BJ (cell line): ENCODE measurements at regions not wholly inside any gene's neighbourhood (a gene's known extent, or its start where the extent isn't known, plus 50 kb on each side); places are given as distances from the start of the nearest gene placed in this dataset.

Source experiments
- CTCF ChIA-PET: fragments of 350-600 bp; formaldehyde crosslinking; extraction: SDS; loops from one replicate; lab custom pipeline; 2021; ENCODE audit warnings: antibody characterized with exemption, inconsistent platforms; lab: Yijun Ruan, JAX
- POLR2A ChIA-PET: fragments of 300-600 bp; sonication (Branson Sonifier 250); formaldehyde crosslinking; extraction: SDS; loops from one replicate; lab custom pipeline; 2021; ENCODE audit warnings: antibody characterized with exemption; lab: Charles Lee
- DNase-seq: peaks from one replicate; pipeline ENCODE4 v3.0.0-alpha.2; 2011; ENCODE audit warnings: low read depth
- H3K27me3 ChIP-seq: 2 replicates; pipeline ENCODE4 v1.6.0; 2011; ENCODE audit warnings: low read length; ENCODE audit not compliant: control insufficient read depth, insufficient read depth
- H3K36me3 ChIP-seq: 2 replicates; pipeline ENCODE4 v1.5.1; 2011; ENCODE audit warnings: low read length; ENCODE audit not compliant: control insufficient read depth, insufficient read depth
- H3K4me3 ChIP-seq: 2 replicates; pipeline ENCODE4 v1.5.1; 2011; ENCODE audit warnings: low read depth, mild to moderate bottlenecking, control low read depth, low read length
- TF ChIP-seq, protein P1 (sequence below): IDR thresholded peaks from 2 replicates; pipeline ENCODE4 v1.5.1; 2011; ENCODE audit warnings: low read depth, mild to moderate bottlenecking, control low read depth, inconsistent platforms, low read length, moderate library complexity; ENCODE audit not compliant: insufficient read depth

DNA sequence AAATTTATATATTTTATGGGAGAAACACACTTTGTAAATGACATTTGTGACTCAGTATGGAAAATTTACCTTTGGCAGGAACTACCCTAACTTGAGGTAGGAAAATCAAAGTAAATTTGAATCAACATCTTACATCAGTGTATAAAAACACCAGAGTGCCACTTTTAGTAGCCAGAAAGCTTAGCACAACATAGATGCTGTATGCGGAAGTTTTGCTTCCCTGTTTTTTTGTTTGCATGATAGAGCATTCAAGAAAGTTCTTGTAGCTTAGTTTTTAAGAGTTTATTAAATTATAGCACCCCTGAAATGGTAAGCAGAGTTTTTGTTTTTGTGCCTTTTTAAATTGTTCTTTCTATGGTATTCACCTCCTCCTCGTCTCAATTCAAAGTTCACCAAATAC is 120.8 kb upstream of the RAP2B start:
- CTCF ChIA-PET = interaction anchor here (1.5 kb wide), 1 partner anchor 253 kb away, joined by 3 read pairs; no protein-coding TSS in a partner anchor
- Histone ChIP-seq H3K4me3 (no peak overlapping the region), H3K27me3 (no peaks in the 10 kb centered on the region), H3K36me3 (no peaks in the 10 kb centered on the region)
- TF ChIP-seq, protein P1, sequence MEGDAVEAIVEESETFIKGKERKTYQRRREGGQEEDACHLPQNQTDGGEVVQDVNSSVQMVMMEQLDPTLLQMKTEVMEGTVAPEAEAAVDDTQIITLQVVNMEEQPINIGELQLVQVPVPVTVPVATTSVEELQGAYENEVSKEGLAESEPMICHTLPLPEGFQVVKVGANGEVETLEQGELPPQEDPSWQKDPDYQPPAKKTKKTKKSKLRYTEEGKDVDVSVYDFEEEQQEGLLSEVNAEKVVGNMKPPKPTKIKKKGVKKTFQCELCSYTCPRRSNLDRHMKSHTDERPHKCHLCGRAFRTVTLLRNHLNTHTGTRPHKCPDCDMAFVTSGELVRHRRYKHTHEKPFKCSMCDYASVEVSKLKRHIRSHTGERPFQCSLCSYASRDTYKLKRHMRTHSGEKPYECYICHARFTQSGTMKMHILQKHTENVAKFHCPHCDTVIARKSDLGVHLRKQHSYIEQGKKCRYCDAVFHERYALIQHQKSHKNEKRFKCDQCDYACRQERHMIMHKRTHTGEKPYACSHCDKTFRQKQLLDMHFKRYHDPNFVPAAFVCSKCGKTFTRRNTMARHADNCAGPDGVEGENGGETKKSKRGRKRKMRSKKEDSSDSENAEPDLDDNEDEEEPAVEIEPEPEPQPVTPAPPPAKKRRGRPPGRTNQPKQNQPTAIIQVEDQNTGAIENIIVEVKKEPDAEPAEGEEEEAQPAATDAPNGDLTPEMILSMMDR = no peak
- POLR2A ChIA-PET = no interaction called here
- no peak for DNase-seq

DNA sequence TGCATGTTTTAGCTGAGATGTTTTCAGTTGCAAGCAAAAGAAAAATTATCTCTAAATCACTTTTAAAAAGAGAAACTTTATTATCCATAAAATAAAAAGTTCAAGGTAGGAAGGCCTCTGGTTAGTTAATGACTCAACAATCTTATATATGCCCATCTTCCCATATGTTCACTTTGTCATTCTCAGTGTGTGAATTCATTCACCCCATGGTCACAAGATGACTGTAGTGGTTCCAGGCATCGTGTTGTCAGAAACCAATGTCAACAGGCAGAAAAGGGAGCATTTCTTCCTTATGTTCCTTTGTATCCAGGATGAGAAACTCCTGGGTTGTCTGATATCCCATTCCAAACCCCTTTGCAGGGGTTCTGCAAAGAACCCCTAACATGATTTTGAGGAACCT is 119.9 kb upstream of the RAP2B start:
- no peaks in the 10 kb centered on the region for H3K27me3 ChIP-seq
- no peak for DNase-seq
- TF ChIP-seq, protein P1 = no peak
- no peaks in the 10 kb centered on the region for H3K36me3 ChIP-seq
- ChIA-PET POLR2A (interaction anchor here (1.5 kb wide), 1 partner anchor 119 kb away, joined by 5 read pairs; no protein-coding TSS in a partner anchor), CTCF (interaction anchor here (0.6 to 2.1 kb wide), 7 partner anchors 8 to 726 kb away, joined by 3 to 10 read pairs (median 4); no protein-coding TSS in a partner anchor)
- H3K4me3 ChIP-seq = no peak overlapping the region

DNA sequence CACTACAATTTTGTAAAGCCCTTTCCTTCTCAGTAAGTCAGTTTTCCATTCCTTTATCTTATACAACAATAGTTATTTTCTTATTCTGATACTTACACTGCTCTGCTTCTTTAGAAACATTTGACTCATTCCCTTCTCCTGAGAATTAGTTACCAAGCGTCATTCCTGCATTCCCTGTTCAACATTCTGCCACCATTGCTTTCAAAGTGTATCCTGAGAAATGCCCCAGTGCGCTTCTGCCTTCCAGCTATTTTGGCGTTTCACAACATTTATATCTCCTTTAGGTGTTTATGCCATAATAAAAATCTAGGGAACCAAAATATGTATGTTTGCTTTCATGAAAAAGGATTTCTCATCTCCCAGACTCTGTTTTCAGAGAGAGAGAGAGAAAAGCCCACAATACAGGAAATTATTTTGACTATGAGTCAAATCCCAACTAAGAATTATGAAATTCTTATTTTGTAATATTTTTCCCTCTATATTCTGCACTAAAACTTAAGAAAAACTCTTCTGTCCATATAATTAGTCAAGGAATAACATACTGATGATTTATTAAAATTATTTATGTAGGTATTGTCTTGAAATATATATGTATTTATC is 118.2 kb upstream of the RAP2B start:
- no peak for DNase-seq
- Histone ChIP-seq H3K27me3 (no peaks in the 10 kb centered on the region), H3K36me3 (no peaks in the 10 kb centered on the region), H3K4me3 (no peak overlapping the region)
- ChIA-PET CTCF (interaction anchor here (0.6 to 1.7 kb wide), 11 partner anchors 8 to 551 kb away, joined by 3 to 12 read pairs (median 3); partner anchors contain the start of gene RAP2B), POLR2A (interaction anchor here (1.5 kb wide), 1 partner anchor 117 kb away, joined by 5 read pairs; no protein-coding TSS in a partner anchor)
- TF ChIP-seq, protein P1 = no peak

DNA sequence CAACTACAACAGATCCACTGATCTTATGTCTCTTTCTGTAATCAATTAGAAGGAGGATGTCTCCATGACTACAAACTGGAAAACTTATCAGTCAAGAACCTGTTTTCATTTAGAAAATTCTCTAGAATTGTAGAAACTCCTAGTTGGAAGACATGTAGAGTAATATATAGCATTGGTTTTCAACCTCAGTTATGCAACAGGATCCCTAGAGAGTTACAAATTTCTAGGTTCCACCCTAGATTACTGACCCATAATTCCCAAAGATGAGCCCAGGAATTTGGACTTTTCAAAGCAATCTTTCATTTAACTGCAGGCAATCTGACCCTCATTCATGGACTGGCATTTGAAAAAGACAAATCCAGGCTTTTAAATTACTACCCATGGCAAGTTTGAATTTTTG is 116.9 kb upstream of the RAP2B start:
- no peaks in the 10 kb centered on the region for H3K36me3 ChIP-seq
- H3K27me3 ChIP-seq = no peaks in the 10 kb centered on the region
- no peak for DNase-seq
- POLR2A ChIA-PET = no interaction called here
- TF ChIP-seq, protein P1 = no peak
- H3K4me3 ChIP-seq = no peak overlapping the region
- CTCF ChIA-PET = no interaction called here

DNA sequence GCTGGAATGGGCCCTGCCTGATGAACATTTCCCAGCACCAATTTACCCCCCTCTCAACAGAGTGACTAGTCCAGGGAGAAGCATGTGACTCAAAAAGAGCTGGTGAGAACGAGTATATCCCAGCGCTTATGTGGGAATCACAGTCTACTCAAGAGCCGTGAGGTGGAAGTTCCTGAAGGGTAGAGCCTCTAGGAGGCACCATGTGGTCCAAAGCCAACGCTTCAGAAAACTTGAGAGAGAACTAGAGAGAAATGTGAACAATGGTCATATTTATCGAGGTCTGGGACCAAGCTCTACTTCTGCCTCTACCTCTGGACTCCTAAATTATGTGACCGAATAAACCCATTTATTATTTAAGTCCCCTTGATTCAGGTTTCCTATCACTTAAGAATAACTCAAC is 111.0 kb upstream of the RAP2B start:
- DNase-seq = no peak
- Histone ChIP-seq H3K36me3 (no peaks in the 10 kb centered on the region), H3K27me3 (no peaks in the 10 kb centered on the region), H3K4me3 (no peak overlapping the region)
- ChIA-PET POLR2A (no interaction called here), CTCF (interaction anchor here (0.7 to 2.8 kb wide), 3 partner anchors 8 to 109 kb away, joined by 3 to 10 read pairs (median 5); no protein-coding TSS in a partner anchor)
- TF ChIP-seq, protein P1 = no peak
